ENCODE measurements at regions not wholly inside any gene's neighbourhood (a gene's known extent, or its start where the extent isn't known, plus 50 kb on each side); places are given as distances from the start of the nearest gene placed in this dataset.
A peak's percentile ranks its signal among the peaks of the same experiment; 100 is the strongest.
"Not testable (repeated sequence)": the region's sequence is repeated elsewhere in the genome, so short reads cannot be mapped to it uniquely, and the experiment has no call there.

DNA sequence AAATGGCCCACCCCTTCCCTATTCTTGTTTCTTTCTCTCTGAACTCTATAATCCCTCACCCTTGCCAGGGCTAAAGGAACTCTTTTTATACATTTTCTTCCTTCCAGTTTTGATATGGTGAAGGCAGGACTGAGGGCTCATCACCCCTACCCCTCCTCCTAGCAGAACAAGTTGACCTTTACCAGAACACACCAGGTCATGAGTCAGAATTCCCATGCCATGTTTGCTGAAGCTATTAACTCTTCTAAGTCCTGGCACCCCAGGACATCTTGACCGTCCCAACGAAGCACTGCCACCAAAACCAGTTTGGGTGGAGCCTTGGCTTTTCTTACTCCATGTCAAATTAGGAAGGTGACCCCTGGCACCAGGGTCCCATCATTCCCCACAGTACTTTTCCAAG lies 57.5 kb upstream of the DYNLT3 start:
- no peak for DNase-seq (ENCODE audit: low read depth)

GRCh38 chrX:37905436-37906147 lies 58.2 kb upstream of the DYNLT3 start:
- DNase-seq (ENCODE audit: low read depth) = peak; percentile 26

DNA sequence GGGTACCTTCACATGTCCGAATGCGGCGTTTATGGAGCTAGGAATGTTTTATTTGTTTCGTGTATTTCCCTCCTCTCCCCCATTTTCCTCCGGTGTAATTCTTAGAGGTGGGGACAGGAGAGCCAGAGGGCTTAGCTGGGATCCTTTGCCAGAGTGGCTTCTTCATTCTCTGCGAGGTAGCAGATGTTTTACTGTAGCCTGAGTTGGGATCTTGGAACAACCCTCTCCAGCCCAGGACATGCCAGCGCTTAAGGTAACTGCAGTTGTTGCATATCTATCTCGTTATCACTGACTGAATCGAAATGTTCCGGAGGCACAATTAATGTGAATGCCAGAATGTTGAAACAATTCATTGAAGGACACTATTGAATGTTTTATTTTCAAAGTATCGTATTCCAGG lies 59.0 kb upstream of the DYNLT3 start:
- DNase-seq (ENCODE audit: low read depth) = no peak

- DNase-seq (ENCODE audit: low read depth) = no peak
Observed at GRCh38 chrX:37910186-37910585, 62.8 kb upstream of the DYNLT3 start.

DNA sequence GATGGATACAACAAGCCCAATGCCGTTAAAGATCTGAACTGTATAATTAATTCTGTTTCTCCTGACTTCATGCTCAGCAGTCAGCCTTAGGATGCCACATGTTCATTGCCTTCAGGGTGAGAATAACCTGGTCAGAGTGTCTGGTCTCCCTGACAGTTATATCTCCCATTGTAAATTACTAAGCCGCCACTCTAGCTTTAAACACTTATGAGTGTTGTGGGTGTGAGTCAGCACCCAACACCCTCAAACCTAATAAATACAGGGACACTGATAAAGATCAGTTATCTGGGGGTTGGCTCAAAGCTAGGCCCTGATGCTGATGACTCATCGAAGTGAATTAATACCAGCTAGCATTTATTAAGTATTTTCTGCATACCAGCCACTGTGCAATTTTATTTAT lies 64.9 kb upstream of the DYNLT3 start:
- DNase-seq (ENCODE audit: low read depth) = peak; percentile 62

GRCh38 chrX:37912777-37913176 lies 65.4 kb upstream of the DYNLT3 start:
- DNase-seq (ENCODE audit: low read depth) = no peak

DNA sequence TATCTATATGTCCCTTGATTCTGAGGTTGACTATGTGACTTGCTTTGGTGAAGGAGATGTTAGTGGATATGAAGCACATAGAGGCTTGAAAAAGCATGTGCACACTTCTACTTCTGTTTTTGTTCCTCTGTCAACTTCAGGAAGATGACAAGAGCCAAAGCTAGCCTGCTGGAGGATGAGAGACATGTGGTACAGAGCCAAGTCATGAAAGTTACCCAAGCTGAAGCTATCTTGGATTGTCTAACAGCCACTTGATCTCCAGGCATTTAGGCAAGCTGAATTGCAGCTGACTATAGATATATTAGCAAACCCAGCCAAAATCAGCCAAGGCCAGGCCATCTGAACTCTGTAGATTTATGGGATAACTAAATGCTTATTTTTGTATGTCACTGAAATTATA lies 70.8 kb upstream of the DYNLT3 start:
- DNase-seq (ENCODE audit: low read depth) = no peak

GRCh38 chrX:37918703-37919102 lies 71.3 kb upstream of the DYNLT3 start:
- no peak for DNase-seq (ENCODE audit: low read depth)

DNA sequence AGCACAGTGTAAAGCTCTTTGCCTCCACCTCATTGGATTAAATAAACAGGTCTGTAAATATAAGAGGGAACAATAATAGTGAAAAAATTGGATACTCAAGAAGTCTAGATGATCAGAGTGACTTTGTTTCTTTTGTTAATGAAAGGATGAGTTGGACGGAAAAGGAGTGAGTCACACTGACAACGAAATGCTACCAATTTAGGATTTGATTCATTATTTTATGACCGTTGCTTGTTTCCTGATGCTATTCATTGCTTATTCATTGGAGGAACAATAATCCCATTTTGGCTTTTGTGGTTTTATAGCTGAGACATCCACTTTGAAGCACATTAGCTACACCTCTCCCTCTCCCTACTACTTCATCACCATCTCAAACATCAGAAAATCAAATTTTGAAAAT lies 74.4 kb upstream of the DYNLT3 start:
- peak; percentile 61 for DNase-seq (ENCODE audit: low read depth)

GRCh38 chrX:37922928-37923327 lies 75.6 kb upstream of the DYNLT3 start:
- peak; percentile 16 for DNase-seq (ENCODE audit: low read depth)

GRCh38 chrX:37925761-37926160 lies 78.4 kb upstream of the DYNLT3 start:
- not testable (repeated sequence) for DNase-seq (ENCODE audit: low read depth)

GRCh38 chrX:37926700-37927099 lies 79.3 kb upstream of the DYNLT3 start:
- peak; percentile 40 for DNase-seq (ENCODE audit: low read depth)

GRCh38 chrX:37942170-37942569 lies 64.2 kb upstream of the SYTL5 start:
- DNase-seq (ENCODE audit: low read depth) = no peak

DNA sequence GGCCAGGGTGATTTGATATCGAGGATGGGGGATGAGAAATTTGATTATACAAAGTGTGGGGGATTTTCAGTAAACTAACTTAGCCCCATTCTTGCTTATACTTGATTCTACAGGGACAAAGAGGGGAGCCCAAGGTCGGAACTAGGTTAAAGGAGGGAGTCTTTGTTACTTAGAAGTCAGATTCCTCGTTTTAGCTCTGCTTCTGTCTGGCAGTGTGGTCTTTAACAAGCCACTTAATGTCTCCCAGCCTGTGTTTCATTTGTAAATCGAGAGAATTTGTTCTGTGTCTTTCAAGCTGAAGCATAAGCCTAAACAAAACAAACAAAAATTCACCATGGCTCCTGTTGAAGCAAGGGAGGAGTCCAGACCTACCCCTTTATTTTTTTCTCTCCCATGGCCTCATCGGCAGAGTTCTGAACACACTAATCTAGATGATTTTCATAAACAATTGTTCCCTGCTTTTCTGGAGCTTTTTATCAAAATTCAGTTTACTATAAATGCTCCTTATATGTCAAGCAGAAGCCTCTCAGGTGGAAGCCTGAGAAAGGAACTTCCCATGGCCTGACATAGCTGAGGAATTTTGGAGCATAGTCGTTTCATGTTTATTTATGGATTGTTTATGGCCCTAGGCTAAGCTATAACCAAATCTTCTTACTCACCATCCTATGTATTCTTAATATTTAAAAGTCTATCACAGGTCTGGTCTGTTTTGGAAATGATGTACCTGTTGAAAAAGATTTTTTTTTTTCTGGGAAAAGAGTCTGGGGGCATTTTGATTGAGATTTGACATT lies 62.6 kb upstream of the SYTL5 start:
- peak; percentile 3 for DNase-seq (ENCODE audit: low read depth)

DNA sequence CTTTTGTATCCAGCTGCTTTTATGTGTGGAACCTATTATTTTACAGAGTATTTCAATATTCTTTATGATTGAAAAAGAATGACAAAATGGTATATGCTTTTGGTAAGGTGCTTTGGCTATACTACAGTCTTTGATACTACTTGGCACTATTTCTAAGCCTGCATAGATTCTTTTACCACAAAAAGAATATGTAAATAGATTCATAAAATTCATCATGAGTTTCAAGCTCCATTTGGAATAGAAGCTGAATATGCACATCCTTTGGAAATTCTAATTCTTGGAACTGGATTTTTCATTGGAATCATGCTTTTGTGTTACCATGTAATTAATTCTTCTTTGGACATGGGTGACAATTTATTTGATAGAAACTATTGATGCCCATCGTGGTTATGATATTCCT lies 60.2 kb upstream of the SYTL5 start:
- DNase-seq (ENCODE audit: low read depth) = no peak

GRCh38 chrX:37955273-37955672 lies 51.1 kb upstream of the SYTL5 start:
- no peak for DNase-seq (ENCODE audit: low read depth)

DNA sequence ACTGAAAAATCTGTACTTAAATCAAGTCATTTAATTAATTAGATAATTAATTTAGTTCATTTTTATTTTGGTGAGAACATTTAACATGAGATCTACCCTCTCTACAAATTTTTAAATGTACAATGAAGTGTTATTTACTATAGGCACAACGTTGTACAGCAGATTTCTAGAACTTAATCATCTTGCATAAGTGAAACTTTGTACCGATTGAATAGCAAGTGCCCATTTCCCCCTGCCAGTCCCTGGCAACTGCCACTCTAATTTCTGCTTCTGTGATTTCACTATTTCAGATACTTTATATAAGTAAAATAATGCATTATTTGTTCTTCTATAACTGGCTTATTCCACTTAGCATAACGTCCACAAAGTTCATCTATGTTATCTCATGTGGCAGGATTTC lies 50.1 kb upstream of the SYTL5 start:
- DNase-seq (ENCODE audit: low read depth) = no peak
